Brain microvascular endothelial cell (primary cell): ENCODE measurements at regions not wholly inside any gene's neighbourhood (a gene's known extent, or its start where the extent isn't known, plus 50 kb on each side); places are given as distances from the start of the nearest gene placed in this dataset.
"Not testable (repeated sequence)": the region's sequence is repeated elsewhere in the genome, so short reads cannot be mapped to it uniquely, and the experiment has no call there.

Experiments used
- DNase-seq: peaks from one replicate; pipeline ENCODE4 v3.0.0-alpha.2; 2020
- H3K27ac ChIP-seq: fragments of 250-450 bp; sonication (Bioruptor Pico); 2 replicates; pipeline ENCODE4 v1.5.1; 2020; ENCODE audit warnings: mild to moderate bottlenecking, moderate library complexity
- H3K27me3 ChIP-seq: fragments of 250-450 bp; sonication (Bioruptor Pico); replicated peaks from 2 replicates; pipeline ENCODE4 v1.5.1; 2020; ENCODE audit warnings: mild to moderate bottlenecking
- H3K36me3 ChIP-seq: fragments of 250-450 bp; sonication (Bioruptor Pico); replicated peaks from 2 replicates; pipeline ENCODE4 v1.5.1; 2020; ENCODE audit warnings: mild to moderate bottlenecking
- H3K4me3 ChIP-seq: 2 replicates; pipeline ENCODE4 v1.5.1; 2011; ENCODE audit warnings: low read depth, mild to moderate bottlenecking, control low read depth, low read length, moderate library complexity
- in situ Hi-C: cut with HindIII; loops from 2 replicates; pipeline ENCODE4 v1.10.0; 2017; ENCODE audit warnings: low sequenced_read_pairs, low pct_ligation_motif_present
- TF ChIP-seq, protein P1 (sequence below): IDR thresholded peaks from 2 replicates; pipeline ENCODE4 v1.5.1; 2011; ENCODE audit warnings: low read depth, mild to moderate bottlenecking, moderate library complexity, low read length, control low read depth, inconsistent platforms; ENCODE audit errors: missing control alignments

DNA sequence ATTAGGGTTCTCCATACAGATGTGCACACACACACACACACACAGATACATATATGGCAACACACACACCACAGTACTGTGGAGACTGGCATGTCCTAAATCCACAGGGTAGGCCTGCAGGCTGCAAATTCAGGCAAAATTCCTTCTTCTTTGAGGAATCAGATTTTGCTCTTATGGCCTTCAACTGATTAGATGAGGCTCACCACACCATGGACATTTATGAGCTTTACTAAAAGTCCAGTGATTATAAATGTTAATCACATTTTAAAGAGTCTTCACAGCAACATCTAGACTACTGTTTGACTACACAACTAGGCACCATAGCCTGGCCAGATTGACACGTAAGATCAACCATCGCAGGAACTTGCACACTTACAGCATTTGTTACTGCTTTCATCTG, 140.3 kb upstream of the UBE3A start:
- Histone ChIP-seq H3K27me3 (no peaks in the 10 kb centered on the region), H3K4me3 (no peak overlapping the region), H3K36me3 (no peaks in the 10 kb centered on the region), H3K27ac (no peak overlapping the region)
- TF ChIP-seq, protein P1, sequence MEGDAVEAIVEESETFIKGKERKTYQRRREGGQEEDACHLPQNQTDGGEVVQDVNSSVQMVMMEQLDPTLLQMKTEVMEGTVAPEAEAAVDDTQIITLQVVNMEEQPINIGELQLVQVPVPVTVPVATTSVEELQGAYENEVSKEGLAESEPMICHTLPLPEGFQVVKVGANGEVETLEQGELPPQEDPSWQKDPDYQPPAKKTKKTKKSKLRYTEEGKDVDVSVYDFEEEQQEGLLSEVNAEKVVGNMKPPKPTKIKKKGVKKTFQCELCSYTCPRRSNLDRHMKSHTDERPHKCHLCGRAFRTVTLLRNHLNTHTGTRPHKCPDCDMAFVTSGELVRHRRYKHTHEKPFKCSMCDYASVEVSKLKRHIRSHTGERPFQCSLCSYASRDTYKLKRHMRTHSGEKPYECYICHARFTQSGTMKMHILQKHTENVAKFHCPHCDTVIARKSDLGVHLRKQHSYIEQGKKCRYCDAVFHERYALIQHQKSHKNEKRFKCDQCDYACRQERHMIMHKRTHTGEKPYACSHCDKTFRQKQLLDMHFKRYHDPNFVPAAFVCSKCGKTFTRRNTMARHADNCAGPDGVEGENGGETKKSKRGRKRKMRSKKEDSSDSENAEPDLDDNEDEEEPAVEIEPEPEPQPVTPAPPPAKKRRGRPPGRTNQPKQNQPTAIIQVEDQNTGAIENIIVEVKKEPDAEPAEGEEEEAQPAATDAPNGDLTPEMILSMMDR = no peak
- DNase-seq = no peak
- in situ Hi-C loops = no loop called here

DNA sequence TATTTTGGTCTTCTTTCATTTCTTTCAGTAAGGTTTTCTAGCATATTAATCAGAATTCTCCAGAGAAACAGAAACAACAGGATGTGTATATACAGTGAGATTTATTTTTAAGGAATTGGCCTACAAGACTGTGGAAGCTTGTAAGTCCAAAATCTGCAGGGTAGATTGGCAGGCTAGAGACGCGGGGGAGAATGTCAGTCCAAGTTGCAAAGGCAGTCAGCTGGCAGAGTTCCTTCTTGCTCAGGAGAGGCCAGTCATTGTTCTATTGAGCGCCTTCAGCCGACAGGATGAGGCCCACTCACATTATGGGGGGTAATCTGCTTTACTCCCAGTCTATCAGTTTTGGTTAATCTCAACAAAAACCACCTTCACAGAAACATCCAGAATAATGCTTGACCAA, 133.4 kb upstream of the UBE3A start:
- H3K27ac ChIP-seq = no peak overlapping the region
- no peak for DNase-seq
- no peaks in the 10 kb centered on the region for H3K36me3 ChIP-seq
- no peaks in the 10 kb centered on the region for H3K27me3 ChIP-seq
- in situ Hi-C loops = no loop called here
- H3K4me3 ChIP-seq = no peak overlapping the region
- TF ChIP-seq, protein P1 = no peak

DNA sequence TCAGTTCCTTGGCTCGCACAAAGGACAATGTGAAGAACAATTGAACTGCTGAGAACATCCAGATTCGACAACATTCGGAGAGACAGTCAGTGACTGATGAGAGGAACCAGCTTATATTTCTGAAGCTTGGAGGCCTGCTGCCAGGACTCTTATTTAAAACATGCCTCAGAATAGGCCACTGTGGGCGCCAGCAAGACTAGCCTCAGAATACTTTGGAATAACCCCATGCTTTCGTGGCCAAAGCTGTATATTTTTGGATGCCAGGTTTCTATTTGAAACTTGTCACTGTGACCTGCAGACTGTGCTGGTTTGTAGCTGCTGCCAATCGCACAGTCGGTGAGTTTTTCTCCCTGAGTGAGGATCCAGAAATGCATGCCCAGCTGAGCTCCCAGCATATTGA, 129.9 kb upstream of the UBE3A start:
- Histone ChIP-seq H3K36me3 (no peaks in the 10 kb centered on the region), H3K4me3 (no peak overlapping the region)
- no peak for DNase-seq

DNA sequence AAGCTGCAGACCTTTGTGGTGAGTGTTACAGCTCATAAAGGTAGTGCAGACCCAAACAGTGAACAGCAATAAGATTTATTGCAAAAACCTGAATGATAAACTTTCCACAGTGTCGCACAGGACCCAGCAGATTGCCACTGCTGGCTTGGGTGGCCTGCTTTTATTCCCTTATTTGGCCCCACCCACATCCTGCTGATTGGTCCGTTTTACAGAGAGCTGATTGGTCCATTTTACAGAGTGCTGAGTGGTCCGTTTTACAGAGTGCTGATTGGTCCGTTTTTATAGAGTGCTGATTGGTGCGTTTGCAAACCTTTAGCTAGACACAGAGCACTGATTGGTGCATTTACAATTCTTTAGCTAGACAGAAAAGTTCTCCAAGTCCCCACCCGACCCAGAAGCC, 127.7 kb upstream of the UBE3A start:
- H3K4me3 ChIP-seq, DNase-seq, H3K27me3 ChIP-seq, in situ Hi-C loops, H3K27ac ChIP-seq, H3K36me3 ChIP-seq: not testable (repeated sequence)

More for the DNA sequence above, 129.9 kb upstream of the UBE3A start:
- in situ Hi-C loops = no loop called here
- TF ChIP-seq, protein P1 = no peak
- H3K27me3 ChIP-seq = no peaks in the 10 kb centered on the region
- H3K27ac ChIP-seq = no peak overlapping the region

DNA sequence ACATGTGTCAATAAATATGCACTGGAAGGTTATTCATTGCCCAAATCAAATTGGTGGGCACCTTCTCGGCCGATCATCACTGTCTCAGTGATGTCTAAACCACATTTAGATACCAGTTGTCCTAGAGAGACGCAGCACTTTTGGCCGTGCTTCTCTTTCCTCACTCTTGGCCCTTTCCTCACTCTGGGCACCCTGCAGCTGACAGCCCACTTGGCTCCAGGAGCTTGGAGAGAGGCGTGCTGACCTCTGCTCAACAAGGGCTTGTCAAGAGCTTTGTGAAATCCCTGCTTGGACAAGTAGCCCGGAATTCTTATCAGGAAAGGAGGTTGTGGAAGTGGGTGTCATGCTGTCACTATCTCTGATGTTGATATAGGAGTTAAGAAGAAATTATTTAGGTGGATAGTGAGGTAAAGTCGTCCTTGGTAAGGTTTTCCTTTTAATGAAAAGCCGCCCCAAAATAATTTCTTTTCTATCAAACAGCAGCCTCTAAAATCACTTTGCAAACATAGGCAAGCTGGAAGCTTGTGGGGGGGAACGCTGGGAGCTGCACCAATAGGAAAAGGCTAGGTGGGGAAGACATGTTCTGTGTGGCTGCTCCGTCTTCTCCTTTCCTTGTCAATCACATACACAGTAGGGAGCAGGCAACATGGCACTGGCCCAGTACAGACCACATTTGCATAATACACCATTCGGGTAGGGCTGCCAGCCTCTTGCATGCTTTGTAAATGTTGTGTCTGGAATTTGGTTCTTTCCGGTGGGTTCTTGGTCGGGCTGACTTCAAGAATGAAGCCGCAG, 126.8 kb upstream of the UBE3A start:
- TF ChIP-seq, protein P1 = no peak

DNA sequence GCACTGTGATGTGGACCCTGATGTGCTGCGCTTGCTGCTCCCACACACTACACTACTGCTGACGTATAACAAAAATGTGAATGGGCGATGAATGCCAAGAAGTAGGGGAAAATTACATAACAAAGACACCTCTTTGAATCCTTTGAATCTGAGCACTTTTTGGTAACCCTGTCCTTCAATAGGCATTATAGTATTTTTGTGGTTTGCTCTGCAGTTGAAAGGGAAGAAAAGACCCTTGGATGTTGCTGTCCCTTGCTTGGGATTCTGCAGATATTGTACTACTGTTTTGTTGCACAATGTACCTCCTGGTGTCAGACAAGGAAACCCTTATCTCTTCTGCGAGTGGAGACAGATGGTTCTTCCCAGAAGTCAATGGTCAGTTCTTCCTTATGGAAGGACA, 124.8 kb upstream of the UBE3A start:
- no peak overlapping the region for H3K27ac ChIP-seq
- TF ChIP-seq, protein P1 = no peak
- no peaks in the 10 kb centered on the region for H3K36me3 ChIP-seq
- in situ Hi-C loops = no loop called here
- DNase-seq = no peak
- H3K27me3 ChIP-seq = no peaks in the 10 kb centered on the region
- no peak overlapping the region for H3K4me3 ChIP-seq

More for the DNA sequence above, 126.8 kb upstream of the UBE3A start:
- Histone ChIP-seq H3K27ac (no peak overlapping the region), H3K36me3 (no peaks in the 10 kb centered on the region), H3K4me3 (no peak overlapping the region), H3K27me3 (no peaks in the 10 kb centered on the region)
- in situ Hi-C loops = no loop called here
- no peak for DNase-seq
